ENCODE measurements at regions not wholly inside any gene's neighbourhood (a gene's known extent, or its start where the extent isn't known, plus 50 kb on each side); places are given as distances from the start of the nearest gene placed in this dataset.

DNA sequence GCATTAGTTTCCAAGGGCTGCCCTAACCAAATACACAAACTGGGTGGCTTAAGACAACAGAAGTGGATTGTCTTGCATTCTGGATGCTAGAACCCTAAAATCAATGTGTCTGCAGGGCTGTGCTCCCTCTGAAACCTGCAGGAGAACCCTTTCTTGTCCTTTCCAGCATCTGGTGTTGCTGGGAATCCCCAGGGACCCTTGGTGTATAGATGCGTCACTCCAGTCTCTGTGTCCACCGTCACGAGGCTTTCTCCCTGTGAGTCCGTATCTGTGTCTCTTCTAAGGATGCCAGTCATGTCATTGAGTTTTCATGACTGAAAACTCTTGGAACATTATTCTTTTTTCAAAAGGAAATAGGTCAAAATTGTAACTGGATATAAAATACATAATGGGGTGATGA is 142.9 kb downstream of the RNASET2 start:
- Histone ChIP-seq H2AFZ (ENCODE audit: low read length) (no peak overlapping the region), H2AK5ac (ENCODE audit: insufficient read length, low read length) (no peak overlapping the region), H2BK15ac (ENCODE audit: low read depth, low read length) (no peak overlapping the region), H4K91ac (ENCODE audit: insufficient read length, low read depth, low read length) (no peak overlapping the region), H3K18ac (ENCODE audit: insufficient read length, low read depth, low read length) (no peak overlapping the region), H3K4me1 (ENCODE audit: insufficient read depth, low read length) (no peaks in the 10 kb centered on the region), H3K79me2 (ENCODE audit: insufficient read depth, low read length) (no peaks in the 10 kb centered on the region), H3K27me3 (ENCODE audit: insufficient read depth, low read length) (no peaks in the 10 kb centered on the region), H4K5ac (ENCODE audit: insufficient read length, low read depth, low read length) (no peak overlapping the region), H2BK12ac (ENCODE audit: insufficient read length, low read depth, low read length) (no peak overlapping the region), H3K9me3 (ENCODE audit: control insufficient read depth, low read depth, low read length) (no peaks in the 10 kb centered on the region), H2BK120ac (ENCODE audit: low read depth, low read length, poor library complexity, severe bottlenecking) (no peak overlapping the region), H2BK20ac (ENCODE audit: low read depth, low read length, poor library complexity, severe bottlenecking) (no peak overlapping the region), H3K4ac (ENCODE audit: low read depth, low read length) (no peak overlapping the region), H3T11ph (ENCODE audit: low read length) (no peak overlapping the region), H3K9ac (ENCODE audit: extremely low read depth, insufficient read length, low read length) (no peak overlapping the region), H2BK5ac (ENCODE audit: insufficient read length, low read length) (no peak overlapping the region), H4K8ac (replicated peaks; ENCODE audit: insufficient read length, low read depth, low read length) (no peak overlapping the region), H3K14ac (ENCODE audit: insufficient read depth, low read length) (no peak overlapping the region), H3K4me2 (ENCODE audit: insufficient read depth, insufficient read length, low read length) (no peak overlapping the region), H3K23me2 (ENCODE audit: insufficient read length, low read depth, low read length, poor library complexity, severe bottlenecking) (no peaks in the 10 kb centered on the region), H3K23ac (ENCODE audit: insufficient read length, low read depth, low read length) (no peak overlapping the region), H4K20me1 (ENCODE audit: control insufficient read depth, insufficient read depth, insufficient read length) (no peaks in the 10 kb centered on the region), H3K27ac (ENCODE audit: insufficient read length, low read depth, low read length) (no peak overlapping the region), H3K79me1 (ENCODE audit: insufficient read depth, low read depth, low read length, poor library complexity, severe bottlenecking) (no peaks in the 10 kb centered on the region), H3K56ac (ENCODE audit: insufficient read length, low read depth, low read length) (no peak overlapping the region)
- no peaks in the 10 kb centered on the region for H3K4me1 Mint-ChIP-seq
- H3K27ac Mint-ChIP-seq = no peak overlapping the region
- H3K27me3 Mint-ChIP-seq (ENCODE audit: low read depth) = no peaks in the 10 kb centered on the region; the same call in 1 of the 2 replicates
- DNase-seq = no peak
- H3K4me3 Mint-ChIP-seq = no peak overlapping the region
- WGBS (ENCODE audit: extremely low coverage, insufficient read length, low lambda C conversion rate) = no CpG with 5 or more reads among the region's 4 CpGs
- TF ChIP-seq, protein P1, sequence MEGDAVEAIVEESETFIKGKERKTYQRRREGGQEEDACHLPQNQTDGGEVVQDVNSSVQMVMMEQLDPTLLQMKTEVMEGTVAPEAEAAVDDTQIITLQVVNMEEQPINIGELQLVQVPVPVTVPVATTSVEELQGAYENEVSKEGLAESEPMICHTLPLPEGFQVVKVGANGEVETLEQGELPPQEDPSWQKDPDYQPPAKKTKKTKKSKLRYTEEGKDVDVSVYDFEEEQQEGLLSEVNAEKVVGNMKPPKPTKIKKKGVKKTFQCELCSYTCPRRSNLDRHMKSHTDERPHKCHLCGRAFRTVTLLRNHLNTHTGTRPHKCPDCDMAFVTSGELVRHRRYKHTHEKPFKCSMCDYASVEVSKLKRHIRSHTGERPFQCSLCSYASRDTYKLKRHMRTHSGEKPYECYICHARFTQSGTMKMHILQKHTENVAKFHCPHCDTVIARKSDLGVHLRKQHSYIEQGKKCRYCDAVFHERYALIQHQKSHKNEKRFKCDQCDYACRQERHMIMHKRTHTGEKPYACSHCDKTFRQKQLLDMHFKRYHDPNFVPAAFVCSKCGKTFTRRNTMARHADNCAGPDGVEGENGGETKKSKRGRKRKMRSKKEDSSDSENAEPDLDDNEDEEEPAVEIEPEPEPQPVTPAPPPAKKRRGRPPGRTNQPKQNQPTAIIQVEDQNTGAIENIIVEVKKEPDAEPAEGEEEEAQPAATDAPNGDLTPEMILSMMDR (conservative IDR thresholded peaks at IDR 0.05) = no peak
- no peaks in the 10 kb centered on the region for H3K36me3 Mint-ChIP-seq (ENCODE audit: insufficient read depth in 1 of 3, low read depth in 3 of 3)
- no peaks in the 10 kb centered on the region for H3K9me3 Mint-ChIP-seq

Measured in H9 (cell line).